GM12878 (cell line): ENCODE measurements at regions not wholly inside any gene's neighbourhood (a gene's known extent, or its start where the extent isn't known, plus 50 kb on each side); places are given as distances from the start of the nearest gene placed in this dataset.

Experiments used
- ATAC-seq: fragments of 200-7000 bp; cut with Tn5 transposase; 3 replicates; pipeline ENCODE4 v1.9.1; 2020; ENCODE audit warnings: mild to moderate bottlenecking, moderate library complexity
- BruUV-seq: library from RNA; stranded (reverse); fragments of 400-500 nt; replicated peaks from 2 replicates; lab custom pipeline; 2021; lab: Mats Ljungman, UMichigan
- CTCF ChIA-PET: fragments of 300-600 bp; sonication (Branson Sonifier 250); formaldehyde crosslinking; extraction: SDS; loops from one replicate; lab custom pipeline; 2021; ENCODE audit warnings: inconsistent platforms; lab: Yijun Ruan, JAX
- POLR2A ChIA-PET: fragments of 350-600 bp; formaldehyde crosslinking; extraction: SDS; loops from one replicate; lab custom pipeline; 2021; ENCODE audit warnings: inconsistent platforms; lab: Charles Lee
- RAD21 ChIA-PET: fragments of 300-600 bp; sonication (Branson Sonifier 250); formaldehyde crosslinking; loops from one replicate; lab custom pipeline; 2023; ENCODE audit warnings: antibody characterized with exemption; ENCODE audit not compliant: unreplicated experiment; lab: Charles Lee
- SMC1A ChIA-PET: fragments of 300-600 bp; sonication (Branson Sonifier 250); formaldehyde crosslinking; loops from one replicate; lab custom pipeline; 2023; ENCODE audit not compliant: unreplicated experiment, uncharacterized antibody; lab: Charles Lee
- DNase-seq: peaks from one replicate; pipeline ENCODE4 v3.0.0-alpha.2; 2011; ENCODE audit warnings: low read depth, low spot score
- FAIRE-seq: peaks from 3 replicates; lab custom pipeline; 2011; peaks lifted over from hg19 to GRCh38; lab: Jason Lieb, UNC
- H2AFZ ChIP-seq: 2 replicates; pipeline ENCODE4 v1.6.0; 2011; ENCODE audit warnings: low read depth, low read length, control low read depth; ENCODE audit not compliant: control insufficient read depth
- H3K27ac ChIP-seq: 2 replicates; pipeline ENCODE4 v1.5.1; 2011; ENCODE audit warnings: control low read depth; ENCODE audit not compliant: control insufficient read depth, insufficient read depth
- H3K27me3 ChIP-seq, 2 experiments: replicated peaks in 1 of 2; 2 replicates each; pipeline versions ENCODE4 v1.6.0 to v1.6.1; 2011; ENCODE audit warnings: low read length in 1 of 2; ENCODE audit not compliant: control insufficient read depth in 2 of 2, insufficient read depth in 2 of 2
- H3K36me3 ChIP-seq, 2 experiments: 2 replicates each; pipeline ENCODE4 v1.5.1; 2011; ENCODE audit warnings: low read length in 1 of 2; ENCODE audit not compliant: control insufficient read depth in 2 of 2, insufficient read depth in 2 of 2
- H3K4me1 ChIP-seq: 2 replicates; pipeline ENCODE4 v1.6.1; 2011; ENCODE audit warnings: mild to moderate bottlenecking, low read length, moderate library complexity, mixed read lengths; ENCODE audit not compliant: control insufficient read depth, insufficient read depth
- H3K4me2 ChIP-seq: 2 replicates; pipeline ENCODE4 v1.6.0; 2011; ENCODE audit warnings: control low read depth; ENCODE audit not compliant: control insufficient read depth, insufficient read depth
- H3K4me3 ChIP-seq: fragments of 200-600 bp; sonication (generic); 2 replicates; pipeline ENCODE4 v1.5.1; 2016
- H3K79me2 ChIP-seq: 2 replicates; pipeline ENCODE4 v1.6.0; 2011; ENCODE audit warnings: low read length; ENCODE audit not compliant: control insufficient read depth, insufficient read depth
- H3K9ac ChIP-seq: 2 replicates; pipeline ENCODE4 v1.8.0; 2011; ENCODE audit warnings: low read length, control low read depth, mixed read lengths; ENCODE audit not compliant: control insufficient read depth, insufficient read depth
- H3K9me3 ChIP-seq: replicated peaks from 3 replicates; pipeline ENCODE4 v1.5.1; 2011; ENCODE audit warnings: mild to moderate bottlenecking, low read length; ENCODE audit not compliant: control insufficient read depth, insufficient read depth
- H4K20me1 ChIP-seq: 2 replicates; pipeline ENCODE4 v1.6.0; 2011; ENCODE audit not compliant: control insufficient read depth, insufficient read depth
- BCLAF1 ChIP-seq: fragments of 450-650 bp; IDR thresholded peaks from 2 replicates; pipeline ENCODE4 v1.6.1; 2017; ENCODE audit warnings: antibody characterized with exemption, mild to moderate bottlenecking, moderate library complexity
- CBX5 ChIP-seq: sonication (generic); IDR thresholded peaks from 2 replicates; pipeline ENCODE4 v1.6.1; 2016; ENCODE audit warnings: low read depth, moderate library complexity, mild to moderate bottlenecking, inconsistent platforms
- CHD1 ChIP-seq: IDR thresholded peaks from 2 replicates; pipeline ENCODE4 v1.6.1; 2012; ENCODE audit warnings: low read depth, low read length, improper control_type of control experiment
- CREM ChIP-seq: IDR thresholded peaks from 2 replicates; pipeline ENCODE4 v1.6.1; 2014; ENCODE audit warnings: antibody characterized with exemption, low read depth
- IRF5 ChIP-seq: fragments of 450-650 bp; IDR thresholded peaks from 2 replicates; pipeline ENCODE4 v1.6.1; 2017; ENCODE audit warnings: borderline replicate concordance
- KAT2A ChIP-seq: conservative IDR thresholded peaks from 2 replicates; pipeline ENCODE4 v1.6.1; 2011; ENCODE audit warnings: low read depth, low read length; ENCODE audit not compliant: control insufficient read depth
- LARP7 ChIP-seq: fragments of 450-650 bp; IDR thresholded peaks from 2 replicates; pipeline ENCODE4 v1.6.1; 2017; ENCODE audit warnings: mild to moderate bottlenecking
- MYC ChIP-seq: IDR thresholded peaks from 2 replicates; pipeline ENCODE4 v1.6.1; 2011; ENCODE audit warnings: mild to moderate bottlenecking, low read length, moderate library complexity, inconsistent platforms; ENCODE audit not compliant: insufficient read depth, insufficient replicate concordance, insufficient read length, severe bottlenecking
- NBN ChIP-seq: fragments of 450-650 bp; IDR thresholded peaks from 2 replicates; pipeline ENCODE4 v1.6.1; 2016
- PAX8 ChIP-seq: fragments of 450-650 bp; IDR thresholded peaks from 2 replicates; pipeline ENCODE4 v1.6.1; 2017; ENCODE audit warnings: mild to moderate bottlenecking, moderate library complexity
- PRDM15 ChIP-seq: fragments of 450-650 bp; formaldehyde crosslinking; IDR thresholded peaks from 2 replicates; pipeline ENCODE4 v1.4.0; 2020; ENCODE audit warnings: mild to moderate bottlenecking, moderate library complexity
- RCOR1 ChIP-seq: conservative IDR thresholded peaks from 2 replicates; pipeline ENCODE4 v1.6.1; 2012; ENCODE audit warnings: low read depth, low read length, improper control_type of control experiment
- SIN3A ChIP-seq: IDR thresholded peaks from 2 replicates; pipeline ENCODE4 v1.6.1; 2012; ENCODE audit warnings: low read depth, low read length, improper control_type of control experiment
- TARDBP ChIP-seq: IDR thresholded peaks from 2 replicates; pipeline ENCODE4 v1.6.1; 2016; ENCODE audit warnings: borderline replicate concordance
- ZNF217 ChIP-seq: fragments of 450-650 bp; IDR thresholded peaks from 2 replicates; pipeline ENCODE4 v1.6.1; 2017; ENCODE audit warnings: antibody characterized with exemption, mild to moderate bottlenecking
- ZNF24 ChIP-seq: fragments of 450-650 bp; IDR thresholded peaks from 2 replicates; pipeline ENCODE4 v1.6.1; 2017; ENCODE audit warnings: antibody characterized with exemption, mild to moderate bottlenecking
- ZNF622 ChIP-seq: fragments of 450-650 bp; IDR thresholded peaks from 2 replicates; pipeline ENCODE4 v1.6.1; 2017; ENCODE audit warnings: mild to moderate bottlenecking, inconsistent platforms
- whole genome bisulfite sequencing: methylation state at CpG from one replicate; pipeline ENCODE4 v1.1.6; 2016; ENCODE audit warnings: low lambda C conversion rate; ENCODE audit not compliant: insufficient replicate concordance, insufficient coverage; ENCODE audit errors: missing lambda C conversion rate; 5-methylcytosine and 5-hydroxymethylcytosine counted together
- in situ Hi-C: fragments of 300-500 bp; cut with MboI; formaldehyde crosslinking; loops from 9 replicates; pipeline ENCODE4 v1.14.3; 2018; ENCODE audit warnings: mixed read lengths
- intact Hi-C: fragments of 100-400 bp; cut with micrococcal nuclease; formaldehyde crosslinking; loops from one replicate; pipeline ENCODE4 v1.14.2; 2022; ENCODE audit not compliant: unreplicated experiment

GRCh38 chr10:114764656-114765055 lies 56.9 kb upstream of the FHIP2A start (continued):
- TF ChIP-seq PRDM15 (CRISPR knock-in tag): no peak
- TF ChIP-seq KAT2A: no peak

- no peak overlapping the region for H2AFZ ChIP-seq
- H3K27ac ChIP-seq: no peak overlapping the region
- DNase-seq (no peak), ATAC-seq (no peak), FAIRE-seq (no peak)
- ChIA-PET POLR2A (no interaction called here), CTCF (interaction anchor here (1.1 kb wide), 1 partner anchor 214 kb away, joined by 3 read pairs; no protein-coding TSS in a partner anchor), SMC1A (no interaction called here), RAD21 (no interaction called here)
- no peaks in the 10 kb centered on the region for H4K20me1 ChIP-seq
- intact Hi-C loops: no loop called here
- no peak overlapping the region for H3K9ac ChIP-seq
- no peak overlapping the region for H3K4me2 ChIP-seq
- peaks cover 0 to 12% of the 10 kb centered on the region in 2 experiments for H3K27me3 ChIP-seq
- H3K9me3 ChIP-seq: no peaks in the 10 kb centered on the region
- no peaks in the 10 kb centered on the region for H3K79me2 ChIP-seq
- no peaks in the 10 kb centered on the region for H3K4me1 ChIP-seq
- no peaks in the 10 kb centered on the region for H3K36me3 ChIP-seq
- no peak overlapping the region for H3K4me3 ChIP-seq
- in situ Hi-C loops: no loop called here
- WGBS: 61% methylated on average over 6 of the region's 6 CpGs
- no TSS peak for BruUV-seq
- no peak for TF ChIP-seq MYC
- TF ChIP-seq ZNF622: no peak
- TF ChIP-seq SIN3A: no peak
- no peak for TF ChIP-seq IRF5
- TF ChIP-seq CREM: no peak
- TF ChIP-seq ZNF217: no peak
- TF ChIP-seq TARDBP: no peak
- TF ChIP-seq ZNF24: no peak
- TF ChIP-seq BCLAF1: no peak
- TF ChIP-seq NBN: no peak
- no peak for TF ChIP-seq CHD1
- no peak for TF ChIP-seq RCOR1
- TF ChIP-seq LARP7: no peak
- no peak for TF ChIP-seq CBX5
- TF ChIP-seq PAX8: no peak
Observed at GRCh38 chr10:114766470-114766869, 55.1 kb upstream of the FHIP2A start.
